ENCODE measurements at regions not wholly inside any gene's neighbourhood (a gene's known extent, or its start where the extent isn't known, plus 50 kb on each side); places are given as distances from the start of the nearest gene placed in this dataset.
A peak's percentile ranks its signal among the peaks of the same experiment; 100 is the strongest.
"Not testable (repeated sequence)": the region's sequence is repeated elsewhere in the genome, so short reads cannot be mapped to it uniquely, and the experiment has no call there.

DNA sequence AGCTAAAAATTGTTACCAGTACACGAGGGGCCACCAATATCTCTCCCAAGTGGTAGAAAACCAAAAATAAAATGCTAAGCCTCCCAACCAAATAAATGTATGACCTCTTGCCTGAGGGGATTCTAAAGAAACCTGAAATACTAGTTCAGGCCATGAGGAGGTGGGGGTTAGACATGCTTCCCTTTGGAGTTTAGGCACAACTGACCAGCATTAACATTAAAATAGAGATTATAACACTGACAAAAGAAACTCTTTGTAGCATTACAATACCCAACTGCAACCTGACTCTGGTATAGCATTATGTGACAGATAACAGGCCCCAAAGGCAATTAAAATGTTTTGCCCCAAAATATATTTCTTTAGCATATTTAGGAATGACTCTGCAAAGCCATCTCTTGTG lies 637.6 kb upstream of the PCDH11Y start:
- H3K23ac ChIP-seq (ENCODE audit: insufficient read length); H3K27ac ChIP-seq (ENCODE audit: low read depth, low read length); H4K8ac ChIP-seq (ENCODE audit: extremely low read depth, insufficient read depth, low read length); H3K4me2 ChIP-seq (ENCODE audit: insufficient read depth in 1 of 2, low read depth in 2 of 2, low read length in 2 of 2); H3K79me2 ChIP-seq (ENCODE audit: control insufficient read depth in 1 of 2, insufficient read depth in 2 of 2, low read length in 2 of 2); H4K20me1 ChIP-seq (replicated peaks in 1 of 2; ENCODE audit: control insufficient read depth in 1 of 2, insufficient read depth in 2 of 2, low read length in 2 of 2); H3K23me2 ChIP-seq (ENCODE audit: low read depth, low read length); H2BK15ac ChIP-seq (ENCODE audit: low read length); H4K91ac ChIP-seq (replicated peaks; ENCODE audit: insufficient read length, low read length); H2BK20ac ChIP-seq (ENCODE audit: low read length); H2AFZ ChIP-seq (ENCODE audit: low read length); H3K9me3 ChIP-seq (ENCODE audit: insufficient read depth in 2 of 2, low read depth in 1 of 2, low read length in 1 of 2); H3K56ac ChIP-seq (replicated peaks; ENCODE audit: insufficient read length, low read depth, low read length); H2BK5ac ChIP-seq (ENCODE audit: low read depth, low read length); H3K4me1 ChIP-seq (replicated peaks in 1 of 4; ENCODE audit: control insufficient read depth in 3 of 4, insufficient read depth in 4 of 4, low read length in 3 of 4); H3K36me3 ChIP-seq (ENCODE audit: control insufficient read depth in 2 of 4, insufficient read depth in 4 of 4, low read length in 3 of 4); H3K18ac ChIP-seq (ENCODE audit: extremely low read depth, low read length); H3K79me1 ChIP-seq (ENCODE audit: low read depth, low read length); POLR2A ChIA-PET (ENCODE audit: partially characterized antibody); H2BK120ac ChIP-seq (replicated peaks; ENCODE audit: low read depth, low read length); H4K5ac ChIP-seq (ENCODE audit: insufficient read length, low read depth, low read length); H2AK5ac ChIP-seq (ENCODE audit: low read depth, low read length); CTCF ChIA-PET (ENCODE audit: partially characterized antibody); DNase-seq (ENCODE audit: low read depth in 1 of 2, low spot score in 2 of 2); H3K4me3 ChIP-seq (ENCODE audit: extremely low read depth in 1 of 4, insufficient read depth in 2 of 4, low read depth in 3 of 4, low read length in 4 of 4); H3K4ac ChIP-seq (replicated peaks; ENCODE audit: insufficient read length, low read depth, low read length); H3K27me3 ChIP-seq (replicated peaks in 1 of 4; ENCODE audit: control insufficient read depth in 3 of 4, extremely low read depth in 1 of 4, insufficient read depth in 3 of 4, low read length in 3 of 4); H3K14ac ChIP-seq (ENCODE audit: insufficient read length); H2BK12ac ChIP-seq (ENCODE audit: low read depth, low read length); H3K9ac ChIP-seq (replicated peaks in 1 of 4; ENCODE audit: extremely low read depth in 1 of 4, low read depth in 3 of 4, low read length in 3 of 4): not testable (repeated sequence)
- 53% methylated on average over 1 of the region's 1 CpG; no CpG with 5 or more reads in 1 of the 2 experiments for WGBS, 2 experiments (ENCODE audit: extremely low coverage in 1 of 2, insufficient coverage in 1 of 2, insufficient read length in 1 of 2, insufficient replicate concordance in 2 of 2, low coverage in 1 of 2, low lambda C conversion rate in 2 of 2, missing lambda C conversion rate in 1 of 2)
- peak; percentile 97 for FAIRE-seq

Data from H1 (cell line).